SK-N-SH (cell line): ENCODE measurements at regions not wholly inside any gene's neighbourhood (a gene's known extent, or its start where the extent isn't known, plus 50 kb on each side); places are given as distances from the start of the nearest gene placed in this dataset.
"Not testable (repeated sequence)": the region's sequence is repeated elsewhere in the genome, so short reads cannot be mapped to it uniquely, and the experiment has no call there.

Experiments used
- CTCF ChIA-PET: fragments of 300-600, 350-600 bp; formaldehyde crosslinking; extraction: SDS; loops from one replicate; lab custom pipeline; 2021; lab: Yijun Ruan, JAX
- POLR2A ChIA-PET: fragments of 350-600 bp; sonication (Branson Sonifier 250); formaldehyde crosslinking; extraction: SDS; loops from one replicate; lab custom pipeline; 2020; ENCODE audit warnings: antibody characterized with exemption, inconsistent platforms; lab: Yijun Ruan, JAX
- DNase-seq: peaks from one replicate; pipeline ENCODE4 v3.0.0; 2012
- H2AFZ ChIP-seq: fragments of 200-600 bp; sonication (generic); 2 replicates; pipeline ENCODE4 v1.8.1; 2016; ENCODE audit warnings: antibody characterized with exemption, mild to moderate bottlenecking, low read depth
- H3F3A ChIP-seq: fragments of 200-600 bp; sonication (generic); replicated peaks from 2 replicates; pipeline ENCODE3; 2016; ENCODE audit warnings: antibody characterized with exemption, mild to moderate bottlenecking; ENCODE audit not compliant: insufficient read depth
- H3K27ac ChIP-seq, 2 experiments: fragments of 200-500 bp in 1 of 2; fragments of 200-600 bp in 1 of 2; sonication (Bioruptor generic) in 1 of 2; sonication (generic), shearing (Covaris generic) in 1 of 2; 2 replicates each; pipeline versions ENCODE4 v1.5.1 to v1.6.1; 2014 to 2016; ENCODE audit warnings: low read depth in 2 of 2, inconsistent platforms in 1 of 2, low read length in 1 of 2, mild to moderate bottlenecking in 1 of 2, mixed read lengths in 1 of 2
- H3K27me3 ChIP-seq: fragments of 200-600 bp; sonication (generic), shearing (Covaris generic); 2 replicates; pipeline ENCODE4 v1.6.1; 2016; ENCODE audit warnings: mixed run types; ENCODE audit not compliant: insufficient read depth
- H3K36me3 ChIP-seq, 2 experiments: fragments of 200-500 bp in 1 of 2; fragments of 200-600 bp in 1 of 2; sonication (Bioruptor generic) in 1 of 2; sonication (generic) in 1 of 2; replicated peaks in 1 of 2; 2 replicates each; pipeline versions ENCODE3 to v1.5.1; 2014 to 2016; ENCODE audit warnings: low read length in 1 of 2, mild to moderate bottlenecking in 1 of 2; ENCODE audit not compliant: insufficient read depth in 2 of 2, control insufficient read depth in 1 of 2
- H3K4me1 ChIP-seq, 2 experiments: fragments of 200-500 bp in 1 of 2; fragments of 200-600 bp in 1 of 2; sonication (Bioruptor generic) in 1 of 2; sonication (generic), shearing (Covaris generic) in 1 of 2; 2 replicates each; pipeline versions ENCODE4 v1.5.1 to v1.6.1; 2014 to 2016; ENCODE audit warnings: low read depth in 1 of 2, low read length in 1 of 2, mixed run types in 1 of 2; ENCODE audit not compliant: insufficient read depth in 2 of 2, control insufficient read depth in 1 of 2
- H3K4me2 ChIP-seq: fragments of 200-600 bp; sonication (generic), shearing (Covaris generic); 2 replicates; pipeline ENCODE4 v1.6.1; 2017; ENCODE audit warnings: mixed run types
- H3K4me3 ChIP-seq, 2 experiments: fragments of 200-500 bp in 1 of 2; fragments of 200-600 bp in 1 of 2; sonication (Bioruptor generic) in 1 of 2; sonication (generic), shearing (Covaris generic) in 1 of 2; 2 replicates each; pipeline versions ENCODE4 v1.5.1 to v1.8.1; 2014 to 2016; ENCODE audit warnings: low read depth in 2 of 2, inconsistent platforms in 1 of 2, low read length in 1 of 2, mild to moderate bottlenecking in 1 of 2, mixed read lengths in 1 of 2, moderate library complexity in 1 of 2
- H3K79me2 ChIP-seq: fragments of 200-600 bp; sonication (generic); 2 replicates; pipeline ENCODE4 v1.8.1; 2017; ENCODE audit warnings: mild to moderate bottlenecking; ENCODE audit not compliant: insufficient read depth
- H3K9ac ChIP-seq: fragments of 200-600 bp; sonication (generic); 2 replicates; pipeline ENCODE4 v1.6.1; 2017; ENCODE audit warnings: mixed run types
- H3K9me2 ChIP-seq: fragments of 200-600 bp; sonication (generic); 2 replicates; pipeline ENCODE4 v1.6.1; 2017; ENCODE audit warnings: mixed run types
- H3K9me3 ChIP-seq: fragments of 200-600 bp; sonication (generic); 2 replicates; pipeline ENCODE4 v1.6.1; 2017; ENCODE audit warnings: mixed run types, mild to moderate bottlenecking, moderate library complexity
- H4K20me1 ChIP-seq: fragments of 200-600 bp; sonication (generic); 2 replicates; pipeline ENCODE4 v1.6.1; 2017; ENCODE audit warnings: mild to moderate bottlenecking, mixed run types; ENCODE audit not compliant: insufficient read depth
- FOSL2 ChIP-seq: IDR thresholded peaks from 2 replicates; pipeline ENCODE4 v1.4.0; 2012; ENCODE audit warnings: low read depth, mild to moderate bottlenecking, moderate library complexity, borderline replicate concordance
- MEF2A ChIP-seq: IDR thresholded peaks from 2 replicates; pipeline ENCODE4 v1.4.0; 2012; ENCODE audit warnings: low read depth, borderline replicate concordance
- NRF1 ChIP-seq: IDR thresholded peaks from 2 replicates; pipeline ENCODE4 v1.6.1; 2012; ENCODE audit warnings: low read depth, mild to moderate bottlenecking, low read length
- RAD21 ChIP-seq: IDR thresholded peaks from 2 replicates; pipeline ENCODE4 v1.6.1; 2012; ENCODE audit warnings: mild to moderate bottlenecking, low read length
- RCOR1 ChIP-seq: fragments of 150-350 bp; IDR thresholded peaks from 2 replicates; pipeline ENCODE4 v1.6.1; 2017; ENCODE audit warnings: antibody characterized with exemption, low read length
- SMC3 ChIP-seq: IDR thresholded peaks from 2 replicates; pipeline ENCODE4 v1.6.1; 2012; ENCODE audit warnings: low read depth, low read length, improper control_type of control experiment
- ZBTB33 ChIP-seq: IDR thresholded peaks from 2 replicates; pipeline ENCODE4 v1.4.0; 2012; ENCODE audit warnings: low read depth, borderline replicate concordance
- WGBS: methylation state at CpG from one replicate; pipeline ENCODE4 v1.1.6; 2017; ENCODE audit warnings: low lambda C conversion rate; 5-methylcytosine and 5-hydroxymethylcytosine counted together
- TF ChIP-seq, protein P1 (sequence below): IDR thresholded peaks from 2 replicates; pipeline ENCODE4 v1.4.0; 2012; ENCODE audit warnings: low read depth, borderline replicate concordance
- TF ChIP-seq, protein P2 (sequence below): fragments of 200-600 bp; sonication (generic); IDR thresholded peaks from 2 replicates; pipeline ENCODE4 v1.6.1; 2017; ENCODE audit warnings: antibody characterized with exemption, mild to moderate bottlenecking, moderate library complexity

GRCh38 chr10:84018826-84019225 lies 120.5 kb upstream of the GHITM start:
- Histone ChIP-seq H4K20me1 (no peaks in the 10 kb centered on the region), H3K9me2 (no peaks in the 10 kb centered on the region), H3K9me3 (no peaks in the 10 kb centered on the region), H3K27ac (no peak overlapping the region), H3K9ac (no peak overlapping the region), H2AFZ (no peak overlapping the region), H3F3A (no peaks in the 10 kb centered on the region), H3K79me2 (no peaks in the 10 kb centered on the region), H3K36me3 (no peaks in the 10 kb centered on the region), H3K4me1 (no peaks in the 10 kb centered on the region), H3K4me3 (no peak overlapping the region), H3K4me2 (no peak overlapping the region), H3K27me3 (no peaks in the 10 kb centered on the region)
- 18% methylated on average over 3 of the region's 3 CpGs for WGBS
- DNase-seq, result no peak
- ChIA-PET CTCF (no interaction called here), POLR2A (no interaction called here)
- TF ChIP-seq, protein P1, sequence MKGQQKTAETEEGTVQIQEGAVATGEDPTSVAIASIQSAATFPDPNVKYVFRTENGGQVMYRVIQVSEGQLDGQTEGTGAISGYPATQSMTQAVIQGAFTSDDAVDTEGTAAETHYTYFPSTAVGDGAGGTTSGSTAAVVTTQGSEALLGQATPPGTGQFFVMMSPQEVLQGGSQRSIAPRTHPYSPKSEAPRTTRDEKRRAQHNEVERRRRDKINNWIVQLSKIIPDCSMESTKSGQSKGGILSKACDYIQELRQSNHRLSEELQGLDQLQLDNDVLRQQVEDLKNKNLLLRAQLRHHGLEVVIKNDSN, result no peak
- TF ChIP-seq RAD21, result no peak
- no peak for TF ChIP-seq NRF1
- TF ChIP-seq MEF2A, result no peak
- no peak for TF ChIP-seq FOSL2

GRCh38 chr10:84019854-84020458 lies 119.4 kb upstream of the GHITM start:
- H3K9ac ChIP-seq, H3K4me3 ChIP-seq, CTCF ChIA-PET, H3K27ac ChIP-seq, H3K27me3 ChIP-seq, H3K4me2 ChIP-seq, H3K79me2 ChIP-seq, H3K4me1 ChIP-seq, H4K20me1 ChIP-seq, H3K9me3 ChIP-seq, H3K36me3 ChIP-seq, H2AFZ ChIP-seq, H3F3A ChIP-seq, DNase-seq, H3K9me2 ChIP-seq, POLR2A ChIA-PET: not testable (repeated sequence)
- WGBS, result 24% methylated on average over 9 of the region's 9 CpGs

- Histone ChIP-seq H3K36me3 (no peaks in the 10 kb centered on the region), H3K4me3 (peak overlapping the region in 1 of 2 experiments; percentile 49; a peak in 1 of 4 replicates), H3K4me2 (no peak overlapping the region), H3K27ac (no peak overlapping the region), H3K9me3 (no peaks in the 10 kb centered on the region), H3F3A (no peaks in the 10 kb centered on the region), H3K79me2 (no peaks in the 10 kb centered on the region), H4K20me1 (no peaks in the 10 kb centered on the region), H3K4me1 (no peaks in the 10 kb centered on the region), H3K27me3 (no peaks in the 10 kb centered on the region), H2AFZ (no peak overlapping the region), H3K9ac (no peak overlapping the region), H3K9me2 (no peaks in the 10 kb centered on the region)
- DNase-seq, result peak; percentile 35
- ChIA-PET CTCF (interaction anchor here (0.5 to 1.1 kb wide), 8 partner anchors 9 to 647 kb away, joined by 3 to 5 read pairs (median 4); no protein-coding TSS in a partner anchor), POLR2A (interaction anchor here (0.6 kb wide), 1 partner anchor 1874 kb away, joined by 3 read pairs; no protein-coding TSS in a partner anchor)
- TF ChIP-seq ZBTB33 (no peak), RCOR1 (no peak), SMC3 (0 out of 2 replicates have a peak, but pooled peaks have one; percentile 15), RAD21 (peak; percentile 66)
- TF ChIP-seq, protein P2, sequence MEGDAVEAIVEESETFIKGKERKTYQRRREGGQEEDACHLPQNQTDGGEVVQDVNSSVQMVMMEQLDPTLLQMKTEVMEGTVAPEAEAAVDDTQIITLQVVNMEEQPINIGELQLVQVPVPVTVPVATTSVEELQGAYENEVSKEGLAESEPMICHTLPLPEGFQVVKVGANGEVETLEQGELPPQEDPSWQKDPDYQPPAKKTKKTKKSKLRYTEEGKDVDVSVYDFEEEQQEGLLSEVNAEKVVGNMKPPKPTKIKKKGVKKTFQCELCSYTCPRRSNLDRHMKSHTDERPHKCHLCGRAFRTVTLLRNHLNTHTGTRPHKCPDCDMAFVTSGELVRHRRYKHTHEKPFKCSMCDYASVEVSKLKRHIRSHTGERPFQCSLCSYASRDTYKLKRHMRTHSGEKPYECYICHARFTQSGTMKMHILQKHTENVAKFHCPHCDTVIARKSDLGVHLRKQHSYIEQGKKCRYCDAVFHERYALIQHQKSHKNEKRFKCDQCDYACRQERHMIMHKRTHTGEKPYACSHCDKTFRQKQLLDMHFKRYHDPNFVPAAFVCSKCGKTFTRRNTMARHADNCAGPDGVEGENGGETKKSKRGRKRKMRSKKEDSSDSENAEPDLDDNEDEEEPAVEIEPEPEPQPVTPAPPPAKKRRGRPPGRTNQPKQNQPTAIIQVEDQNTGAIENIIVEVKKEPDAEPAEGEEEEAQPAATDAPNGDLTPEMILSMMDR, result peak; percentile 65
Observed at GRCh38 chr10:84026821-84027257, 112.5 kb upstream of the GHITM start.
